Ishikawa (cell line): ENCODE measurements at regions not wholly inside any gene's neighbourhood (a gene's known extent, or its start where the extent isn't known, plus 50 kb on each side); places are given as distances from the start of the nearest gene placed in this dataset.

ENCODE experiments used
- CEBPB ChIP-seq: IDR thresholded peaks from 2 replicates; pipeline ENCODE4 v1.6.1; 2012
- CREB1 ChIP-seq: IDR thresholded peaks from 2 replicates; pipeline ENCODE4 v1.6.1; 2012; ENCODE audit warnings: low read depth
- EGR1 ChIP-seq: IDR thresholded peaks from 2 replicates; pipeline ENCODE4 v1.6.1; 2012
- EP300 ChIP-seq: IDR thresholded peaks from 2 replicates; pipeline ENCODE4 v1.6.1; 2012; ENCODE audit warnings: borderline replicate concordance
- FOXM1 ChIP-seq: IDR thresholded peaks from 2 replicates; pipeline ENCODE4 v1.6.1; 2012; ENCODE audit warnings: low read depth, borderline replicate concordance
- MAX ChIP-seq: IDR thresholded peaks from 2 replicates; pipeline ENCODE4 v1.6.1; 2012
- NFIC ChIP-seq: IDR thresholded peaks from 2 replicates; pipeline ENCODE4 v1.6.1; 2012
- RAD21 ChIP-seq: IDR thresholded peaks from 2 replicates; pipeline ENCODE4 v1.6.1; 2012; ENCODE audit warnings: low read depth
- REST ChIP-seq: IDR thresholded peaks from 2 replicates; pipeline ENCODE4 v1.6.1; 2012; ENCODE audit warnings: low read depth, mild to moderate bottlenecking
- TAF1 ChIP-seq: IDR thresholded peaks from 2 replicates; pipeline ENCODE4 v1.6.1; 2012; ENCODE audit warnings: low read depth, mild to moderate bottlenecking
- TCF12 ChIP-seq: IDR thresholded peaks from 2 replicates; pipeline ENCODE4 v1.6.1; 2012; ENCODE audit warnings: low read depth
- TEAD4 ChIP-seq: IDR thresholded peaks from 2 replicates; pipeline ENCODE4 v1.6.1; 2012
- YY1 ChIP-seq: IDR thresholded peaks from 2 replicates; pipeline ENCODE4 v1.6.1; 2012; ENCODE audit warnings: low read depth
- ZBTB7A ChIP-seq: IDR thresholded peaks from 2 replicates; pipeline ENCODE4 v1.6.1; 2012; ENCODE audit warnings: low read depth
- TF ChIP-seq, protein P1 (sequence below): IDR thresholded peaks from 2 replicates; pipeline ENCODE4 v1.6.1; 2012

- TF ChIP-seq MAX (no peak), REST (no peak), RAD21 (no peak), EGR1 (no peak)
- TF ChIP-seq, protein P1, sequence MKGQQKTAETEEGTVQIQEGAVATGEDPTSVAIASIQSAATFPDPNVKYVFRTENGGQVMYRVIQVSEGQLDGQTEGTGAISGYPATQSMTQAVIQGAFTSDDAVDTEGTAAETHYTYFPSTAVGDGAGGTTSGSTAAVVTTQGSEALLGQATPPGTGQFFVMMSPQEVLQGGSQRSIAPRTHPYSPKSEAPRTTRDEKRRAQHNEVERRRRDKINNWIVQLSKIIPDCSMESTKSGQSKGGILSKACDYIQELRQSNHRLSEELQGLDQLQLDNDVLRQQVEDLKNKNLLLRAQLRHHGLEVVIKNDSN, result no peak
These were observed 163.3 kb upstream of the FBN2 start for GRCh38 chr5:128701301-128701700.

DNA sequence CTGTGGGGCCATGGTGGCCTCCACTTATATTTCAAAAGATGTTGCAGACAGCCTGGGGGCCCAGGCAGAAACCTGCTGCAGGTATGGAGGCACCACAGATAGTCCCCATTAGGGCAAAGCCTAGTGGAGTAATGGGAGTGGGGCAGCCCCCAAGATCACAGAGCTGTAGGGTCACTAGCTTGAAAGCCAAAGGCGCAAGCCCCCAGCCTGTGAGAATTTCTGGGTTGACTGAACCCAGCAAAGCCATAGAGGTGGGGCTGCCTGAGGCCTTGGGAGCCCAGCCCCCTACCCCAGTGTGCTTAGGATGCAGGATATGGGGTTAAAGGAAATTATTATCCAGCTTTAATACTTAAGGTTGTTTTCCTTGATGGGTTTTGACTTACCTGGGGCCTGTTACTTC lies 165.3 kb upstream of the FBN2 start:
- TF ChIP-seq NFIC (no peak), CEBPB (no peak), ZBTB7A (no peak), FOXM1 (no peak), RAD21 (no peak), EGR1 (no peak), REST (no peak), YY1 (no peak), TAF1 (no peak)
- TF ChIP-seq, protein P1, result no peak

DNA sequence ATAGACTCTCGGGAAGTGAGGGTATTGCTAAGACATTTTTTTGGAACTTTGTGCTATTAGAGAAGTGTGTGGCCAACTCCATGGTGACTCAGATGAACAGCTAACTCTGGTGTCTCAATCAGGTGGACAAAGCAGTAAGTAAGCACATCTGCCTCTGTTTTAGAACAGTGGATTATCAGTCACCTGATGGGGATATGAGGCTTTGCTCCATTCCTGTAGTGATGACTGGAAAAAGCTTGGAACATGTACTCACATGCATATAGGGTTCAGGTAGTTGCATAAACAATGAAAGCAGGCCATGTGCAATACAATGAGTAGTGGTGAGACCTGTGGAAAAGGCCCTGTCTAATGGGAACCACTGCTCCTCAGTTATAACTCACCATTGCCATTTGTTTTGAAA lies 168.2 kb upstream of the FBN2 start:
- TF ChIP-seq FOXM1 (no peak), TAF1 (no peak), NFIC (no peak), TEAD4 (no peak), CEBPB (no peak), EP300 (no peak), EGR1 (no peak), ZBTB7A (no peak), REST (no peak), TCF12 (no peak), YY1 (no peak), MAX (no peak), CREB1 (no peak), RAD21 (no peak)
- TF ChIP-seq, protein P1, result no peak

- TF ChIP-seq RAD21, result no peak
These were observed 170.8 kb upstream of the FBN2 start for GRCh38 chr5:128708841-128709240.

DNA sequence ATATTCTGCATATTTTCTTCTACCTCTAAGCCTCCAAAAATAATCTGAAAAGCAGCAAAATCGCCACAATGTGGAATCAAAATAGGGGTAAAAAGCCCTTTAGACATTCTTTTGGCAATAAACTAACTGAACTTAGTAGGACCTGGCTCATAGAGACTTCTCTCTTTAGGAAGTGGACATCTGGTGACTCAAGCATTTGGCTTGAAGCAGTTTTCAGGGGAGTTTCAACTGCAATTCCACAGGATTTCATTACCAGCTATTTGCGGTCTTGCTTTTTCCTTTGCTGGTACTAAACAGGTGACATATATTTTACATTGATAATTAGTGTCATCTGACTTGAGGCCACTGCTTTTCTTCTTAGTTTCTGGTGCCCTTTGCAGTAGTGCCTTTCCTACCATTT lies 173.2 kb upstream of the FBN2 start:
- TF ChIP-seq ZBTB7A (no peak), RAD21 (no peak), REST (no peak), YY1 (no peak), MAX (no peak), TEAD4 (no peak), FOXM1 (no peak), NFIC (no peak), CEBPB (no peak)
- TF ChIP-seq, protein P1, result no peak
